GM23248 (cell line): ENCODE measurements at regions not wholly inside any gene's neighbourhood (a gene's known extent, or its start where the extent isn't known, plus 50 kb on each side); places are given as distances from the start of the nearest gene placed in this dataset.

Source experiments
- EZH2 ChIP-seq: fragments of 200-600 bp; sonication (generic); IDR thresholded peaks from 2 replicates; pipeline ENCODE4 v1.6.1; 2018; ENCODE audit warnings: antibody characterized with exemption, mild to moderate bottlenecking; ENCODE audit not compliant: insufficient read depth, poor library complexity, severe bottlenecking
- EZH2phosphoT487 ChIP-seq: fragments of 200-600 bp; sonication (generic); IDR thresholded peaks from 2 replicates; pipeline ENCODE4 v1.6.1; 2018; ENCODE audit warnings: antibody characterized with exemption, moderate library complexity, mild to moderate bottlenecking, low read depth; ENCODE audit not compliant: insufficient read depth

DNA sequence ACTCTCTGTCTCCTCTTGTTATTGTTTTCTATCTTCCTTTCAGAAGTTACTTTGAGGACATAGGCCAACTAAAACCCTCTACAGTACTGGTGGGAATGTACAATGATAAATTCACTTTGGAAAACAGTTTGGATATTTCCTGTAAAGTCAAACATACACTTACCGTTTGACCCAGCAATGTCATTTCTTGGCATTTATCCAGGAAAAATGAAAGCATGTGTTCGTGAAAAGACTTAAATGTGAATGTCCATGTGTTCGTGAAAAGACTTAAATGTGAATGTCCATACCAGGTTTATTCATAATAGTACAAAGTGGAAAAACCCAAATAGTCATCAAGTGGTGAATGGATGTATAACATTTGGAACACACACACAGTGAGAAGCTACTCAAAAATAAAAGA is 361.5 kb upstream of the DPH6 start:
- TF ChIP-seq EZH2phosphoT487, result no peak
- no peak for TF ChIP-seq EZH2
